ENCODE measurements at regions not wholly inside any gene's neighbourhood (a gene's known extent, or its start where the extent isn't known, plus 50 kb on each side); places are given as distances from the start of the nearest gene placed in this dataset.
"Not testable (repeated sequence)": the region's sequence is repeated elsewhere in the genome, so short reads cannot be mapped to it uniquely, and the experiment has no call there.

DNA sequence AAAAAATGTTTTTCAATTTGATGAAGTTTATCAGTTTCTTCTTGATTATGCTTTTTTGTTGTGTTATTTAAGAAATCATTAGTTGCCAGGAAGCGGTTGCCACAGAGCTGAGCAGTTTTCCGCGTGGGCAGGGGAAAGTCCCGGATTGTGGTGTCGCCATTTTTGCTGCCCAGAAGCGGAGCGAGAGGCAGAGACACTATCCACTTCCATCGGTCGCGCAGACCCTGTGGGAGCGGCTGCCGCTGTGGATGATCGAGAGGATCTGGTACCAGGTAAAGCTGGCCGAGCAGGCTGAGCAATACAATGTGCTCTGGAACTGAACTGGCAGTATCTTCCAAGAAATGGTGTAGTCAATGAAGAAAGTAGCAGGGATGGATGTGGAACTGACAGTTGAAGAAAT lies 119.8 kb downstream of the ZNF736 start:
- no peak overlapping the region for H3K4me3 ChIP-seq (ENCODE audit: insufficient read depth, low read length)
- H3K4me2 ChIP-seq (ENCODE audit: insufficient read depth, low read length): no peak overlapping the region

DNA sequence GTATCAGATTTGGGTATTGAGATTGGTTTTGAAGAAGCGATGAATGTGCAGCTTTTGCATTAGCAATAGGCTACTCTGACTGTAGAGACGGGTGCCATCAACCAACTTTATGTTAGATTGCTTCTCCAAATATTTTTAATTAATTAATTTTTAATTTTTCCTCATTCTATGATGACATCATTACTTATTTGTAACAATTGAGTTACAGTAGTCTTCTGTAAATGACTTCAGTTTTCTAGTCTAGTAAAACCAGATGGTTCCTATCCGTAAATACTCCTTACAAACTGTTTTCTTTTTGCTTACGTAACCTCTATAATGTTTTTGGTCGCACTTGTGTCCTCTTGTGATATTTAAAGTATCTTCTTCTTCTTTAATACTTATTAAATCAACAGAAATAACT lies 118.1 kb downstream of the ZNF736 start:
- DNase-seq (ENCODE audit: insufficient read length, low spot score, missing footprints): no peak

More for the DNA sequence above, 119.8 kb downstream of the ZNF736 start:
- Histone ChIP-seq H3K27me3 (ENCODE audit: insufficient read depth, low read length) (no peaks in the 10 kb centered on the region), H3K36me3 (ENCODE audit: insufficient read depth, low read length) (no peaks in the 10 kb centered on the region), H3K4me1 (ENCODE audit: insufficient read depth, low read length) (no peaks in the 10 kb centered on the region), H4K20me1 (ENCODE audit: insufficient read depth, low read length) (no peaks in the 10 kb centered on the region), H3K27ac (ENCODE audit: low read depth, low read length) (no peak overlapping the region), H3K79me2 (ENCODE audit: insufficient read depth, low read length) (no peaks in the 10 kb centered on the region), H2AFZ (ENCODE audit: low read length) (no peak overlapping the region), H3K9me3 (ENCODE audit: low read depth, low read length) (peaks cover 4% of the 10 kb centered on the region)
- TF ChIP-seq, protein P1, sequence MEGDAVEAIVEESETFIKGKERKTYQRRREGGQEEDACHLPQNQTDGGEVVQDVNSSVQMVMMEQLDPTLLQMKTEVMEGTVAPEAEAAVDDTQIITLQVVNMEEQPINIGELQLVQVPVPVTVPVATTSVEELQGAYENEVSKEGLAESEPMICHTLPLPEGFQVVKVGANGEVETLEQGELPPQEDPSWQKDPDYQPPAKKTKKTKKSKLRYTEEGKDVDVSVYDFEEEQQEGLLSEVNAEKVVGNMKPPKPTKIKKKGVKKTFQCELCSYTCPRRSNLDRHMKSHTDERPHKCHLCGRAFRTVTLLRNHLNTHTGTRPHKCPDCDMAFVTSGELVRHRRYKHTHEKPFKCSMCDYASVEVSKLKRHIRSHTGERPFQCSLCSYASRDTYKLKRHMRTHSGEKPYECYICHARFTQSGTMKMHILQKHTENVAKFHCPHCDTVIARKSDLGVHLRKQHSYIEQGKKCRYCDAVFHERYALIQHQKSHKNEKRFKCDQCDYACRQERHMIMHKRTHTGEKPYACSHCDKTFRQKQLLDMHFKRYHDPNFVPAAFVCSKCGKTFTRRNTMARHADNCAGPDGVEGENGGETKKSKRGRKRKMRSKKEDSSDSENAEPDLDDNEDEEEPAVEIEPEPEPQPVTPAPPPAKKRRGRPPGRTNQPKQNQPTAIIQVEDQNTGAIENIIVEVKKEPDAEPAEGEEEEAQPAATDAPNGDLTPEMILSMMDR (IDR thresholded peaks at IDR 0.05; ENCODE audit: extremely low read depth, low read depth, low read length): no peak
- no peak for DNase-seq (ENCODE audit: insufficient read length, low spot score, missing footprints)

DNA sequence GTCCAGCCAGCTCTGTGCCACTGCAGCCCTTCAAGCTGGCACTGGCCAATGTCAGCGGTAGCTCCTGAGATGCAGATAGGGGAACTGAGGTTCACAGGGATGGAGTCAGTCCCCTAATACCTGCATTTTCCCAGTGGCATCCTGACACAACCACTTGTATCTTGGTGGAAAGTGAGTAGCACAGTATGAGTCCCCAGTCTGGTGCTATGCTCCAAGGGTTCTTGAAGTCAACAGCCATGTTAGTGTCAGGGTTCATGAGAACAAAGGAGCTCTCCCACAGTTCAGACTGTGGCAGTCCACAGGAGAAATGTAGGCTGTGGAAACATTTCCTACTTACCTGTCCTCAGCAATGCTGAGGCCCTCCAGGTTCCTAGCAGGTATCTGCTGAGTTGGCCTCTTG lies 115.5 kb downstream of the ZNF736 start:
- H3K4me1 ChIP-seq (ENCODE audit: insufficient read depth, low read length): no peaks in the 10 kb centered on the region
- H3K9me3 ChIP-seq (ENCODE audit: low read depth, low read length): peaks cover 4% of the 10 kb centered on the region
- H3K36me3 ChIP-seq (ENCODE audit: insufficient read depth, low read length): no peaks in the 10 kb centered on the region
- H3K4me2 ChIP-seq (ENCODE audit: insufficient read depth, low read length): no peak overlapping the region
- H2AFZ ChIP-seq (ENCODE audit: low read length): no peak overlapping the region
- TF ChIP-seq, protein P1 (IDR thresholded peaks at IDR 0.05; ENCODE audit: extremely low read depth, low read depth, low read length): no peak
- no peak overlapping the region for H3K4me3 ChIP-seq (ENCODE audit: insufficient read depth, low read length)
- no peaks in the 10 kb centered on the region for H3K27me3 ChIP-seq (ENCODE audit: insufficient read depth, low read length)
- no peaks in the 10 kb centered on the region for H3K79me2 ChIP-seq (ENCODE audit: insufficient read depth, low read length)
- no peak overlapping the region for H3K27ac ChIP-seq (ENCODE audit: low read depth, low read length)
- no peak for DNase-seq (ENCODE audit: insufficient read length, low spot score, missing footprints)
- no peaks in the 10 kb centered on the region for H4K20me1 ChIP-seq (ENCODE audit: insufficient read depth, low read length)

More for the DNA sequence above, 118.1 kb downstream of the ZNF736 start:
- H3K4me1 ChIP-seq (ENCODE audit: insufficient read depth, low read length): no peaks in the 10 kb centered on the region
- H3K4me2 ChIP-seq (ENCODE audit: insufficient read depth, low read length): no peak overlapping the region
- H3K4me3 ChIP-seq (ENCODE audit: insufficient read depth, low read length): no peak overlapping the region
- H3K27ac ChIP-seq (ENCODE audit: low read depth, low read length): no peak overlapping the region
- H3K9me3 ChIP-seq (ENCODE audit: low read depth, low read length): peaks cover 4% of the 10 kb centered on the region
- no peaks in the 10 kb centered on the region for H4K20me1 ChIP-seq (ENCODE audit: insufficient read depth, low read length)
- no peaks in the 10 kb centered on the region for H3K36me3 ChIP-seq (ENCODE audit: insufficient read depth, low read length)
- H3K27me3 ChIP-seq (ENCODE audit: insufficient read depth, low read length): no peaks in the 10 kb centered on the region
- H3K79me2 ChIP-seq (ENCODE audit: insufficient read depth, low read length): no peaks in the 10 kb centered on the region
- TF ChIP-seq, protein P1 (IDR thresholded peaks at IDR 0.05; ENCODE audit: extremely low read depth, low read depth, low read length): no peak
- no peak overlapping the region for H2AFZ ChIP-seq (ENCODE audit: low read length)

DNA sequence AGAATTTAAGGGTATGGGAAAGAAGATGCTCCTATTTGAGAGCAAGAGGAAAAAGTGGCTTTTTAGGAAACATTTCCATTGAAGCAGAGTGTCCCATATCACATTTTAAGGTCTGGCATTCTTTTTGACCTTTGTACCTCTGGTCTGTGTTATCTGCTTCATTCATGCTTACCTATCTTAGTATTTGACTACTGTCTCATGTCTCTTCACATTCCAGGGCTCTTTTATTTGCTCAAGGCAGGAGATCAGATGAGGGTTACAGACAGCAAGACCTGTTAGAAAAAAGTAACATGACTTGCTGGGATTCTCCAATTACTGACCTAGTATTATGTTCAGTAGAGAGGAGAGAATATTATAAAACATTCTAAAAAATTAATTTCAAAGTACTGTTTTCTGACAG lies 111.7 kb downstream of the ZNF736 start:
- not testable (repeated sequence) for H3K4me1 ChIP-seq (ENCODE audit: insufficient read depth, low read length); H3K4me2 ChIP-seq (ENCODE audit: insufficient read depth, low read length); H3K36me3 ChIP-seq (ENCODE audit: insufficient read depth, low read length); H3K27ac ChIP-seq (ENCODE audit: low read depth, low read length); DNase-seq (ENCODE audit: insufficient read length, low spot score, missing footprints); H3K27me3 ChIP-seq (ENCODE audit: insufficient read depth, low read length); H3K79me2 ChIP-seq (ENCODE audit: insufficient read depth, low read length); H3K4me3 ChIP-seq (ENCODE audit: insufficient read depth, low read length); H3K9me3 ChIP-seq (ENCODE audit: low read depth, low read length); H2AFZ ChIP-seq (ENCODE audit: low read length); H4K20me1 ChIP-seq (ENCODE audit: insufficient read depth, low read length)
